Suppressor macrophage treated with lipopolysaccharide for 1 hour (primary cell): ENCODE measurements at regions not wholly inside any gene's neighbourhood (a gene's known extent, or its start where the extent isn't known, plus 50 kb on each side); places are given as distances from the start of the nearest gene placed in this dataset.
"Not testable (repeated sequence)": the region's sequence is repeated elsewhere in the genome, so short reads cannot be mapped to it uniquely, and the experiment has no call there.

ENCODE experiments used
- DNase-seq, 3 donors: peaks; one replicate each; pipeline ENCODE4 v3.0.0-alpha.2; 2020 to 2022

GRCh38 chr9:80692751-80693150 lies 996.6 kb downstream of the TLE1 start:
- no peak for DNase-seq

DNA sequence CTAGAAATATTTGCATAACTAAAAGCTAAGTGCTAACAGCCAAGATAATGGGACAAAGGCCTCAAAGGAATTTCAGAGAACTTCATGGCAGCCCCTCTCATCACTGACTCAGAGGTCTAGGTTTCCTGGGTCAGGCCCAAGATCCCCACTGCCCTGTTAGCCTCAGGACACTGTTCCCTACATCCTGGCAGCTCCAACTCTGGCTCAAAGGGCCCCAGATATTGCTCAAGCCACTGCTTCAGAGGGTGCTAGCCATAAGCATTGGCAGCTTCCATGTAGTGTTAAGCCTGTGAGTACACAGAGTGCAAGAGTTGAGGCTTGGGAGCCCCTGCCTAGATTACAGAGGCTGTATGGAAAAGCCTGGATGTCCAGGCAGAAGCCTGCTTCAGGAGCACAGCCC lies 998.1 kb downstream of the TLE1 start:
- DNase-seq = no peak

- peak in 2 of 3 donors; percentile 4 for DNase-seq
Measured at GRCh38 chr9:80690349-80690939, 998.9 kb downstream of the TLE1 start.

DNA sequence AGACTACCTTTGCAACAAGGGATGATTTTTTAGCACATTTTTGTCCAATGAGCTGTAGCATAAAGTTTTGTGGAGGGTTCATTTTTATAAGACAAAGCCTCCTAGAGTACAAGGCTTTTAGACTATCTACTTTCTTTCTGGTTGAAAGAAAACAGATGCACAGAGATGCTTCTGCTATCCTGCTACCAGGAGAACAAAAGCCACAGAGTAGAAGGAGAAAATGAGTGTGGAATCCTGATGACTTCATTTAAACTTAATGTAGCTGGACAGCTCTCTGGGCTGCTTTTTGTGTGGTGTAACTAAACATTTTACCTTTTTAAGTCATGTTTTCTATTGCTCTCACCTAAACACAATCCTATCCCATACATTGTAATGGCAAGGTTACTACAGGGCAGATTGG lies 1009.4 kb downstream of the TLE1 start:
- DNase-seq = no peak

- no peak for DNase-seq
Measured at GRCh38 chr9:80678906-80679305, 1010.4 kb downstream of the TLE1 start.

GRCh38 chr9:80673496-80673895 lies 1015.9 kb downstream of the TLE1 start:
- no peak for DNase-seq

GRCh38 chr9:80665479-80665878 lies 1023.9 kb downstream of the TLE1 start:
- DNase-seq = no peak

DNA sequence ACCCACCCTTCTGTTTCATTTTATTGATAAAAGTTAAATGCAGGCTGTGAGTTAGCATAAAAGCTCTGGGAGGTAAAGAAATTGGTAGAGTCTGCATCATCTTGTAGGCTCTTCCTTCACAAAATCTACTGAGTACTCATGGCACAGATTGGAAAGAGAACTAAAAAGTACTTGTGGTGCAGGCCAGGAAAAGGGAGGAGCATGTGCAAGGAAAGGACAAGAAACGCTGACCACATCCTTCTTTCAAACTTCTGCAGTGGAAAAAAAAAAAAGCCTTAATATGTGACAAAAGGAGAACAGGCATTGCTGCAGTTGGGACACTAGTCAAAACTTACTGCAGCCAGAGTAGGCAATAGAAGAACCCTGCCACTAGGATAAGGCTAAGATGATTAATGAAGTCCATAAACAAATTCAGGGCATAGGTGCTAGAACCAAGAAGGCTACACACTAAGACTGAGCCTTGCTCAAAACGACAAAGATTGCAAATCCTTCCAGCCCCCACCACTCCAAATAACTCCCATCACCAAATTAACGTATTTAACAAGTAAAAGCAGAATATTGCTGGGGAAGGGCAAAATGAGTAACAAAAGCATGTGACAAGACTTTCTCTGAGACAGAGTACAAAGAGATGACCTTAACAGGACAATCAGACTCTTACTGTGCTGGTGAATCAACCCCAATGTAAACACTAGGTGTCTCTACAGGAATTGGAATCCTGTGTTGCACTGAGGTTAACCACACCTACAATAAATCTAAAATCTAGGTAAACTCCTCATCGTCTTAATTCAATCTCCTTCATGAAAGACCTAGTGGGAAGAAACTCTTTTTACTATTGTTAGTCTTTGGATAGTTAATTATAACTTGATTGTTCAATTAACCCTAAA lies 1024.8 kb downstream of the TLE1 start:
- DNase-seq = peak in 2 of 3 donors; percentile 12 to 30

DNA sequence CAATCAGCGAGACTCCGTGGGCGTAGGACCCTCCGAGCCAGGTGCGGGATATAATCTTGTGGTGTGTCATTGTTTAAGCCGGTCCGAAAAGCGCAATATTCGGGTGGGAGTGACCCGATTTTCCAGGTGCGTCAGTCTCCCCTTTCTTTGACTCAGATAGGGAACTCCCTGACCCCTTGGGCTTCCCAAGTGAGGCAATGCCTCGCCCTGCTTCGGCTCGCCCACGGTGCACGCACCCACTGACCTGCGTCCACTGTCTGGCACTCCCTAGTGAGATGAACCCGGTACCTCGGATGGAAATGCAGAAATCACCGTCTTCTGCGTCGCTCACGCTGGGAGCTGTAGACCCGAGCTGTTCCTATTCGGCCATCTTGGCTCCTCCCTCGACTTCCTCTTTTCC lies 1029.6 kb downstream of the TLE1 start:
- not testable (repeated sequence) for DNase-seq

- DNase-seq = no peak
Measured at GRCh38 chr9:80651044-80651443, 1038.3 kb downstream of the TLE1 start.

DNA sequence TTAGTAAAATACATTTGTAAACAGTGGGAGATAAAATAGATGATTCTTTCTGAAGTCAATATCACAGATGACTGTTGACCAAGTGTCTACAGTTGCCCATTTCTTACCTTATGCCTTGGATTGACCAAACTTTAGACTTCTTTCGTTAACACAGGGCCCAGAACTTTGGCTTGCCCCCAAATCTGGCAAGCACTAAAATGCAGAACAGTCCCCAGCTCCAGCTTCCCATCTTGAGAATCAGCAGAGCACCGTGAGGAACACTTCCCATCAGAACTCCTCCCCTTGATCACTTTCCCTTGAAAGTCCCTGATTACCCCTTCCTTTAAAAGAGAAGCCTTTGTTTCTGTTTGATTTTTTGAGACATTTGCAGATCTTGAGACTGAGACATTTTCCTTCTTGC lies 1039.9 kb downstream of the TLE1 start:
- no peak for DNase-seq

DNA sequence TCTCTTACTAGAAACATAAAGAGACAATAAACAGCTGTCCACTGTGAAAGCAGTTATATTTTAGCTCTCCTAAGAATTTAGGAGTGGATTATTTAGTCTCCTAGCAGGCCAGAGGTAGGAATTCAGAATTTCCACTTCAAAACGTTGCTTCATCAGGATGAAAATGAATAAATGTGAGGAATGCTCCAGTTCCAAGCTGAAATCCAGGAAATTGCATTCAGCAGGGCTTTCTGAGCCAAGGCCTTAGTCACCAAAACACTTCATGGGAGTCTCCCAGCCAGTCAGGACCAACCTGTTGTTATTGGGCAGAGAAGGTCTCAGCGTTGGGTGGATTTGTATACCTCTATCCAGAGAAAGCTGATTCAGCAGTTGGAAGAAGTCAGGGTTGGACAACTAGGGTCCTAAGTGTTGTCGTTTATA lies 1040.3 kb downstream of the TLE1 start:
- no peak for DNase-seq

DNA sequence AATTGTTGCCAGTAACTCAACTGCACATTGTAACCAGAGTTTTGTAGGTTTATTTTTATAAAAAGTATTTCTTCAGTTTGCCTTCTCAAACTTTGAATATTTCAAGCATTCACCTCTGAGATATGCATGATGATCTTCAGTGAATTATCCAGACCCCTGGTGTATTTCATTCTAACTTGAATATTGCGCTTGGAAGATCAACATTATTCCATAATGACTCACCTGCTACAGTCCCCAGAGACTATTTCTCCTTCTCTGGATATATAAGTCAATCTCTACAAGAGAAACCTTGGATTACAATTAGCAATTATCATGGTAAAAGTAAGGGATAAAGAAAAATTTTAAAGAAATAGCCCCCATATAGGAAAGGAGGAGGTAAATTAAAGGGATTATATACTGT lies 1041.0 kb downstream of the TLE1 start:
- no peak for DNase-seq

DNA sequence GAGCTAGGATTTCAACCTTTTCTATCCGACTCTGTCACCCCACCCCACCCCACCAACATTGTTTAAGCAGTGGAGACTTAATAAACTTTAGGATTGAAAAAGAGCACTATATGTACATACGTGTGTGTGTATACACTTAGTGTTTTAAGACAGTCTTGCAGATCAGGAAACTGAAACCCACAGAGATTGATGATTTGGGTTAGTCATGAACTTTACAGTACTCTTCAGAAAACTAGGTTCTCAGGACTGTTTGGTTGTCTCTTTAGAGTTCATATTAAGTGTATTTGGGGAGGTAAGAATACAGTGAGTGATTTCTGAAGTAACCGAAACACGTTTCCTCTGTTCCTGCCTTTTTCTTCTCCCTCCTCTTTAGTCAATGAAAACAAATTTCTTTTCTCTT lies 1043.1 kb downstream of the TLE1 start:
- no peak for DNase-seq

GRCh38 chr9:80644044-80644443 lies 1045.3 kb downstream of the TLE1 start:
- no peak for DNase-seq

DNA sequence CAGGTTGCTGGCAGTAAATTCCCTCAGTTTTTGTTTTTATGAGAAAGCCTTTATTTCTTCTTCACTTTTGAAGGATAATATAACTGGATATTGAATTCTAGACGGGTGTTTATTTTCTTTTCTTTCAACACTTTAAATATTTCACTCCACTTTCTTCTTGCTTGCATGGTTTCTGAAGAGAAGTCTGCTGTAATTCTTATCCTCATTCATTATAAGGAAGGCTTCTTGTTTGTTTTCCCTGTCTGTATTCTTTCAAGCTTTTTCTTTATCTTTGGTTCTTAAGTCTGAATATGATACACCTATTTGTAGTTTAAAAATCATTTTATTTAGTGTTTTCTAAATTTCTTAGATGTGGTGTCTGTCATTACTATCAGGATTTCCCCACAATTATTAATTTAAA lies 1054.3 kb downstream of the TLE1 start:
- no peak for DNase-seq

GRCh38 chr9:80632041-80632440 lies 1057.3 kb downstream of the TLE1 start:
- DNase-seq = no peak

DNA sequence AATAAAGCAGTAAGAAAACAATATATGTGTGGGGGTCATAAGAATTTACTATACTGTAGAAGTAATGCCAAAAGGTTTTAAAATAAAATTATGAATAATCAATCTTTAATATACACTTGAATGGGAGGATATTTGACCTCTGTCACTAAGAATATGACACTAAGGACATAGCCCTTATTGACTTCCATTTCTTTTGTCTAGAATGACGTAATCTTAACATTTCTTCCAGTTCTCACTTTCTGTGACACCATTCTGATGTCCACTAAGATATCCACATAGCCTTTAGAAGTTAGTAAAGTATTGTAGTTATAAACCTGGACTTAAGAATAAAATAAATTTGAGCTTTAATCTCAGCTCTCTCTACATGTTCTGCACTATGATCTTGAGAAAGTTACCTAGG lies 1050.7 kb downstream of the TLE4 start:
- DNase-seq = no peak

DNA sequence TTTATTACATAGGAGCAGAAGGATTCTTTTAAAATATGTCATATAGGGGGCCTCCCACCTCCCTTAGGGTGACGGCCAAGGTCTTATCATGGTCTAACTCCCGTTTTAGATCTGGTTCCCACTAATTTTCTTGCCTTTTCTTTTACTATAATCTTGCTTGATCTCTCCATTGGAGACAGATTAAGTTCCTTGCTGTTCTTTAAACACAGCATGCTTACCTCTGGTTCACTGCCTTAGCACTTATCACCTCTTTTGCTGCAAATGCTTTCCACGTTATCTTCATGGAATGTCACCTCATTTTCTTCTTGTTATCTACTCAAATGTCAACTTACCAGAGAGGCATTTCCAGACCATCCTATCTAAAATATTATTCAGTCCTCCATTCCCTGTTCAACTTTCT lies 1047.6 kb downstream of the TLE4 start:
- DNase-seq = no peak

DNA sequence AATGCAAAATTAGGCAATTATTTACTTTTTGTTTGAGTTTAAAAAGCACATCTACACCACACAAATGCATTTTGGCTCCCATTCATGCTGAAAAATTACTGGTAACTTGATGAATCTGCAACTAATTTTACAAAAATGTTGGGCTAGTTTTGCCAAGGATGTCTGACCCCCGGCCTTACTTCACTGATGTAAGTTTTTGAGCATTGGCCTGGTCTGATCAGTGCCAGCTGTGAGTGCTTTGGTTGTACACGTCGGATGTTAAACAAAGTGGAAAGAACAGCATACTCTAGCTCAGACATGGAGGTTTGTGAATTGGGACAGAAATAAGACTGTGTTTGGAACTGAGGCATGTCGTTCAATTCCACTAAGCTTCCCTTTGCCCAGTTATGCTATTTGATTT lies 1044.2 kb downstream of the TLE4 start:
- no peak for DNase-seq

GRCh38 chr9:80605793-80606192 lies 1034.0 kb downstream of the TLE4 start:
- DNase-seq = no peak

DNA sequence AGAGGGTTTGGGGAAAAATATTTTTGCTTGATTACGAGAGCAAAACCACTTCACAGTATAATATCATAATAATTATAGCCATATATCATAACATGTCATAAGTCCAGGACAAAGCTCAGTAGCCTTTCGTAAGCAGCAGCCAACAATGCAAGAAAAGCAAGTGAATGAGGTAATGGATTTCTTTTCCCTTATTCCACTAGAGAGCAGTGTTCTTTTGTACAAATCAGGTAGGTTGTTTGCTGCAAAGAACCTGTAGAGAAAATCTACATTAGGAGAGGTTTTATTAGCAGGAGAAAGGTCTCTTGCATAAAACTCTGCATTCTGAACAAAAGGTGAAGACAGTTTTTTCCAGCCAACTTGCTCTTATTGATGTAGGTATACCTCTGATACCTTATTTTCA lies 1033.4 kb downstream of the TLE4 start:
- peak in 1 of 3 donors; percentile 5 for DNase-seq

GRCh38 chr9:80602291-80602690 lies 1030.5 kb downstream of the TLE4 start:
- no peak for DNase-seq

GRCh38 chr9:80596579-80596978 lies 1024.8 kb downstream of the TLE4 start:
- DNase-seq = no peak

DNA sequence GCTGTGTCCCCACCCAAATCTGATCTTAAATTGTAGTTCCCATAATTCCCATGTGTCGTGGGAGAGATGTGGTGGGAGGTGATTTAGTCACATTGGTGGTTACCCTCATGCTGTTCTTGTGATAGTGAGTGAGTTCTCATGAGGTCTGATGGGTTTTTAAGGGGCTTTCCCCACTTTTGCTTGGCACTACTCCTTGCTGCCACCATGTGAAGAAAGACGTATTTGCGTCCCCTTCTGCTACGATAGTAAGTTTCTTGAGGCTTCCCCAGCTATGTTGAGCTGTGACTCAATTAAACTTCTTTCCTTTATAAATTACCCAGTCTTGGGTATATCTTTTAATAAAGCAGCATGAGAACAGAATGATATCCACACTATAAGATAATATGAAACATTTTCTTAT lies 1023.4 kb downstream of the TLE4 start:
- DNase-seq = no peak
